GM18909 (cell line): ENCODE measurements at regions not wholly inside any gene's neighbourhood (a gene's known extent, or its start where the extent isn't known, plus 50 kb on each side); places are given as distances from the start of the nearest gene placed in this dataset.
"Not testable (repeated sequence)": the region's sequence is repeated elsewhere in the genome, so short reads cannot be mapped to it uniquely, and the experiment has no call there.

Experiments
- ATAC-seq: cut with Tn5 transposase; IDR thresholded peaks from one replicate; pipeline ENCODE4 v1.9.1; 2021; ENCODE audit warnings: mild to moderate bottlenecking; ENCODE audit not compliant: unreplicated experiment, poor library complexity

- ATAC-seq, result no peak
Observed at GRCh38 chr6:114740547-114740946, 397.7 kb upstream of the HS3ST5 start.

- no peak for ATAC-seq
Observed at GRCh38 chr6:114739656-114740055, 396.8 kb upstream of the HS3ST5 start.

DNA sequence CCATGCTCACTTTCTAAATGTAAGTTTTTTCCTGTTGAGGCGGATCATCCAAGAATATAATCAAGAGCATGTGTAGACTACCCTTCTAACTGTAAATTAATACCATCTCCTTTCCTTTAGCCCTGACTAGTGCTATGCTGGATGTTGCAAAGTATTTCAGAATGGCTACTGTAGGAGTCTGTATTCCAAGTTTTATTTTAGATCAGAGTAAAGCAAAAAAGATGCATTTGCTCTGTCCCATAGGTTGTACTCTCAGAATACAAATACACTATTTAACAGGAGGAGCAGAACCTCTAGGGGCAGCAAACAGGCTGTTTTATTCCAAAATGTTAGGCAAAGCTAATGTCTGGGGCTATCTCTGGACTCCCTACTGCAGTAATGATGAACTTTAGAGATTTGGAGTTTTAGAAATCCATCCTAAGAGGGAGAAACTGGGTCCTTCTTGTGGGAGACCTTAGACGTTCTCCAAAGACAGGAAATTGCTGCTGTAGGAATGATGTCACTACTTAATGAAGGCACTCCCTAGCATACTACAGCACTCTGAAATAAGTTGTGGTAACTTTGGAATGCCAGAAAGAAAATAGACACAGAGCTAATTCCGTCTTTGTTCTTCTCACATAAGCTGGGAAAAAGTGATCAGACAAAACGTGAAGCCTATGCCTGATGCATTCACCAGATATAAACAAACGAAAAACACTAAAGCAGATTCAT is 392.4 kb upstream of the HS3ST5 start:
- ATAC-seq, result no peak

GRCh38 chr6:114733596-114733995 is 390.8 kb upstream of the HS3ST5 start:
- ATAC-seq, result no peak

- ATAC-seq, result no peak
Observed at GRCh38 chr6:114718716-114719270, 376.0 kb upstream of the HS3ST5 start.

DNA sequence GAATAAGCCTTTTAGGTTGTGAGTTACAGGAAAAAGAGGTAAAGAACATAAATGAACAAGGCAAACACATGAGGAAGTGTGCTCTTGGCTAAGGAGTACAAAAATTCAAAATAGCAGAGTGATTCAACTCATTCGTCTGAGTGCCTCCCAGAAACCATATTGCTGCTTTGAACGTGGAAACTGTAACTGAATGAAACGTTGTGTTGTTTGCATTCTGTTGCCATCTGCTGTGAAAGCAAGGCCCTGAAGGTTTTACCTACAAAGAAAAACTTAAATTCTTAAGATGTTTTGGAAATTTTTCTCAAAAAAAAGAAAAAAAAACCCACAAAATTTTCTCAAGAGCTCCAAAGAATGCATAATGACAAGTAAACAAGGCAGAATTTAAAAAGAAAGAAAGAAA is 375.4 kb upstream of the HS3ST5 start:
- no peak for ATAC-seq

DNA sequence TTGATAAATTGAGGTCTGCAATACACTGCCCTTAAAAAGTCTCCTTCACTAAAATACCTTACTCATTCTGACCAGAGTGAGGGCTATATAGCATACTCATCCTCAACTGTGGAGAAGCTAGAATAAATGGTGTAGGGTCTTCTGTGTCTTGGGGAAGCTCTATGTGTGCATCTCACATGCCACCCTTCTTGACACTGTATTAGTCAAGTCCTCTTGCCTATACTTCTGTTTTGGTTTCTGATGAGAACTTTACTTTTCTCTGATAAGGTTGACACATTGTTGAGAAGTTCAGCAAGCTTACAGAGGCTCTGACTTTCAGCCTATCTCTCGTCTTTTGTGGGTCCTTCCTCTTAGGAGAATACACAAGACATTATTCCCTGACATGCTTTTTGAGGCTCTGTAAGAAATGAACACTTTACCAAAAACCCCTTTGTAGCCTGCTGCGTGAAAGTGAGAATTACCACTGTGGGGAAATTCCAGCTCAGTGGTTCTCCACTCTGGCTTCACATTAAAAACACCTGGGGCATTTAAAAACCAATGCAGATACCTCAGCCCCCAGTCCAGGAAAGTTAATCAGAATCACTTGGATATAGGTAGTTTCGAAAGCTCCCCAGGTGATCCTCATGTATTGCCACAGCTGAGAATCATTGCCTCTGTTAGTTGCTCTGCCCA is 372.1 kb upstream of the HS3ST5 start:
- peak; percentile 50 for ATAC-seq

DNA sequence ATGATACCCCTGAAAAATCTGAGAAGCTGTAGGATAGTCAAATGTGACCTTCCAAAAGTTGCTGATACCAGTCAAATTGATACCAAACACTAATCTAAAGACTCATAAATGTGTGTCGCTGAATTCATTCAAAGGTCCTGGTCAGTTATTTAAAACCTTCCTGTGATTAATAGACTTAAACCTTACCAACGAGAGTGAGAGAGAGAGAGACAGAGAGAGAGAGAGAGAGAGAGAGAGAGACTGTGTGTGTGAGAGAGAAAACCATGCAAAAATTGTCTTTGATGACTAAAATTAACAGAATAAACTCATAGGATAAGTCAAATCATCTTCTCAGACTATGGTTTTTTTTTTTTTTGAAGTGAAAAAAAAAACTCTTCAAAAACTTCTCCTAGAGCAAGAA is 370.9 kb upstream of the HS3ST5 start:
- ATAC-seq, result peak; percentile 41

- ATAC-seq, result no peak
Observed at GRCh38 chr6:114712129-114712662, 369.4 kb upstream of the HS3ST5 start.

DNA sequence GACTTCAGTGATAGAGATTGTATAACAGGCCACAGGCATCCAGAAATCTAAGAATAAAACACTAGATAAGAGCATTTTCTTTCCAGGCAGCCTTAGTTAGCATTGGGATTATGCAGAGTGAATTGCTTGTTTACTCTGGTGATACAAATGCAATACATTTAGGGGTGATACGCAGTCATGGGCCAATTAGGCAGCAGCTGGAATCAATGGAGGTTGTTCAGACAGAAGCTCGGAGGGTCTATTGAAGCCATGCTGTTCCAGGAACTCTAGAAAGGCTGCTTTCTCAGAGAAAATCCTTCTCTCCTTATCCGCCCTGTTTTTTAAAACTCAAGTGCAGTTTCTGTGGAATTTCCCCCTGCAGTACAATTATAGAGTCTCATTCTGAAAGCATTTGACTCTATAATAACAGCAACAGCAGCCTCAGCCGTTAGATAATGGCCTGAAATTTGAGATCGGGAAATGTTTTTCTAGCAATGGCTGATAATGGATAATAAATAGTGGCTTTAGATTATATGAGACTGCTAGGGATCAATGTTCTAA is 364.3 kb upstream of the HS3ST5 start:
- ATAC-seq, result no peak

- no peak for ATAC-seq
Observed at GRCh38 chr6:114690625-114691024, 347.8 kb upstream of the HS3ST5 start.

GRCh38 chr6:114659513-114659912 is 316.7 kb upstream of the HS3ST5 start:
- ATAC-seq, result no peak

- ATAC-seq, result no peak
Observed at GRCh38 chr6:114651611-114652010, 308.8 kb upstream of the HS3ST5 start.

GRCh38 chr6:114650891-114651290 is 308.1 kb upstream of the HS3ST5 start:
- no peak for ATAC-seq

DNA sequence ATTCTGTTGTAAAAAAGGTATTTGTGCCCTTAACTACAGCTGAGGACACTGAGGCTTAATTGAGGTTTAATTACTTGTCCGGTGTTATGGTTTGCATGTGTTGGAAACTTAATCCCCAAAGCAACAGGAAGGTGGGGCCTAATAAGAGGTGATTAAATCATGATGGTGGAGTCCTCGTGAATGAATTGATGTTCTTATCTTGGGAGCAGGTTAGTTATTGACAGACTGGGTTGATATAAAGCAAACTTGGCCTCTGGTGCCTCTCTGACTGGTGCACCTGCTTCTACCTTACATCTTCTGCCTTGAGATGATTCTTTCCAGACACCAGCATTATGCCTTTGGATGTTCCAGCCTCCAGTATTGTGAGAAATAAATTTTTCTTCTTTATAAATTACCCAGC is 306.5 kb upstream of the HS3ST5 start:
- ATAC-seq, result no peak

DNA sequence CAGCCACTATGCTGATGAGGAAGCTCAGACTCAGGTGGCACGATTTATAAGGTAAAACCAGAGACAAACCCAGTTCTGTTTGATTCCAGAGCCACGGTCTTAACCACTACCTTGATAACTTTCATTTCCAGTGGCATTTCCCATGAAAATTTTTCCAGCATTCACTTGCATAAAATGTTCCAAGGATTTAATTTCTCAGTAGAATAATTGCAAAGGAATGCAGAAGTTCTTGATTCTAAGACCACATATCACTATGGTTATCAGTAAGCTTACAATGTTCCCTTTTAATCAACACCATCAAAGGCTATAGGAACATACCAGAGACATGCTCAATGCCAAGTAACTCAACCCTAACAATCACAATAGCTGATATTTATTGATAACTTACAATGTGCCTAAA is 306.0 kb upstream of the HS3ST5 start:
- no peak for ATAC-seq

- no peak for ATAC-seq
Observed at GRCh38 chr6:114638341-114638740, 295.5 kb upstream of the HS3ST5 start.

- ATAC-seq, result no peak
Observed at GRCh38 chr6:114634016-114634415, 291.2 kb upstream of the HS3ST5 start.

DNA sequence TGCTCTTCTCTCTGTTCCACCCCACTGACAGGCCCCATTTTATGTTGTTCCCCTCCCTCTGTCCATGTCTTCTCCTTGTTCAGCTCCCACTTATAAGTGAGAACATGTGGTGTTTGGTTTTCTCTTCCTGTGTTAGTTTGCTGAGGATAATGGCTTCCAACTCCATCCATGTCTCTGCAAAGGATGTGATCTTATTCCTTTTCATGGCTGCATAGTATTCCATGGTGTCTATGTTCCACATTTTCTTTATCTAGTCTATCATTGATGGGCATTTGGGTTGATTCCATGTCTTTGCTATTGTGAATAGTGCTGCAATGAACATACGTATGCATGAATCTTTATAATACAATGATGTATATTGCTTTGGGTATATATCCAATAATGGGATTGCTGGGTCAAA is 283.4 kb upstream of the HS3ST5 start:
- not testable (repeated sequence) for ATAC-seq

GRCh38 chr6:114619621-114620200 is 276.9 kb upstream of the HS3ST5 start:
- ATAC-seq, result no peak

- ATAC-seq, result peak; percentile 56
Observed at GRCh38 chr6:114611696-114612095, 268.9 kb upstream of the HS3ST5 start.
